Activated CD4-positive, CD25-positive, alpha-beta regulatory T cell treated with anti-CD3 and anti-CD28 coated beads, Interleukin-2, amount 50 U/mL, for 16 hours (primary cell): ENCODE measurements at regions not wholly inside any gene's neighbourhood (a gene's known extent, or its start where the extent isn't known, plus 50 kb on each side); places are given as distances from the start of the nearest gene placed in this dataset.
"Not testable (repeated sequence)": the region's sequence is repeated elsewhere in the genome, so short reads cannot be mapped to it uniquely, and the experiment has no call there.

Source experiments
- DNase-seq: peaks from one replicate; pipeline ENCODE4 v3.0.0-alpha.2; 2020; ENCODE audit warnings: low read depth, low spot score

DNA sequence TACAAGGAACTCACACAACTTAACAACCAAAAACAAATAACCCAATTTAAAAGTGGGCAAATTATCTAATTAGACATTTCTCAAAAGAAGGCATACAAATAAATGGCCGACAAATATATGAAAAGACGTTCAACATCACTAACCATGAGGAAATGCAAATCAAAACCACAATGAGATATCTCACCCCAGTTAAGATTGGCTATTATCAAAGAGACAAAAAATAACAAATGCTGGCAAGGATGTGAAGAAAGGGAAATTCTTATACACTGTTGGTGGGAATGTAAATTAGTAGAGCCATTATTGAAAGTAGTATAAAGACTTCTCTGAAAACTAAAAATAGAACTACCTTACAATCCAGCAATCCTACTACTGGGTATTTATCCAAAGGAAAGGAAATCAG, 96.7 kb upstream of the SIRPG start:
- no peak for DNase-seq

DNA sequence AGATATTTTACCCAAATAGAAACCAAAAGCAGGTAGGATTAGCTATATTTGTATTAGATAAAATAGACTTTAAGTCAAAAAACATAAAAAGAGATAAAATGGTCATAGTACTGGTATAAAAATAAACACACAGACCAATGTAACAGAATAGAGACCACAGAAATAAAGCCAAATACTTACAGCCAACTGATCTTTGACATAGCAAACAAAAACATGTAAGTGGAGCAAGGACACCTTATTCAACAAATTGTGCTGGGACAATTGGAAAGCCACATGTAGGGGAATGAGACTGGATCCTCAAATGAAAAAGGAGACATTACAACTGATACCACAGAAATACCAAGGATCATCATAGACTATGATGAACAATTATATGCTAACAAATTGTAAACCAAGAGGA, 94.5 kb upstream of the SIRPG start:
- DNase-seq: no peak

DNA sequence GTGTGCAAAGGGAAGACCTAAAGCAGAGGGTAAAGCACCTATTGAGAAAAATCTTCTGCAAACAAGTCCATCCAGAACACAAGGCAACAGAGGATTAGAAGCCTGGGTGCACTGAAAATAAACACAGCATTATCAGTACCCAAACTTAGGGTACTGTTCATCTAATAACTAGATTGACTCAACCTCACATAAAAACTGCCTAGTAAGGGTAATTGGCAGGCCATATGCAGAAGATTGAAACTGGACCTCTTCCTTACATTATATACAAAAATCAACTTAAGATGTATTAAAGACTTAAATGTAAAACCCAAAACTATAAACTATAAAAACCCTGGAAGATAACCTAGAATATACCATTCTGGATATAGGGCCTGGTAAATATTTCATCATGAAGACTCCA, 91.2 kb upstream of the SIRPG start:
- DNase-seq: no peak

DNA sequence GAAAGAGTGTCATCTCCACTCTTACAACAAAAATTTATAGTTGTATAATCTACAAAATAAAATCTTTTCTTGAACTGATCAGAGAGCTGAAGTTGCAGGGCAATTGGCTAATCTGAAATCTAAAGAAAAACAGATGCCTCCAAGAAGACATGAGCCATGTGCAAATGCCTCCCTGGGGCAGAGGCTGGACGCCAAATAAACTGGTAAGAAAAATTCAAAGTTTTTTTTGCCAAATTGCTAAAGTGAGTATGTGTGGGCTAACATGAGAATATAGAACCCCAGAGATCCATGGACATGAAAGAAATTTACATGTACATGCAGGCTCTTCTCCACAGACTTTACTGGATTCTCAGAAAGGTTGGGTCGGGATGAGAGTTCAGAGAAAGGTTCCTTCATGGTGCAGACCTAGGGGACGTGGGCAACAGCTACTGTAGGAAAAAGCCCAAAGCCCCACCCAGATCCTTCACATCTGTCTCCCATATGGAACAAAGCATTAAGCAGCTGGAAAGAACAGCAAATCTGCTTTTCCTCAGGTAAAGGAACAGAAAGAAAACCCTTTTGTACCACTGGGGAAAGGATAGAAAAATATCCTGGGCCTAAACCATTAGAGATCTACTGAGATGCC, 90.5 kb upstream of the SIRPG start:
- no peak for DNase-seq

DNA sequence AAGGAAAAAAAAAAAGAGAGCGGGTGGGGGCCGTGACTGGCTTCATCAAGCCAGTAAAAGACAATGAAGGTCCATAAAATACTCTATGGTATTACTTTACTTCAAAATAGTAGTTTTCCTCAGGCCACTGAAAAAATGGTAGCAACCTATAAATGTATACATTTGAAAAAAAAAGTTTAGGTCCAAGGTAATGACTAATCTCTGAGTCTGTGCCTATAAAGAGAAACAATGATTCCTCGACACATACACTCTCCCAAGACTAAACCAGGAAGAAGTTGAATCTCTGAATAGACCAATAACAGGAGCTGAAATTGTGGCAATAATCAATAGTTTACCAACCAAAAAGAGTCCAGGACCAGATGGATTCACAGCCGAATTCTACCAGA, 84.5 kb upstream of the SIRPG start:
- not testable (repeated sequence) for DNase-seq

DNA sequence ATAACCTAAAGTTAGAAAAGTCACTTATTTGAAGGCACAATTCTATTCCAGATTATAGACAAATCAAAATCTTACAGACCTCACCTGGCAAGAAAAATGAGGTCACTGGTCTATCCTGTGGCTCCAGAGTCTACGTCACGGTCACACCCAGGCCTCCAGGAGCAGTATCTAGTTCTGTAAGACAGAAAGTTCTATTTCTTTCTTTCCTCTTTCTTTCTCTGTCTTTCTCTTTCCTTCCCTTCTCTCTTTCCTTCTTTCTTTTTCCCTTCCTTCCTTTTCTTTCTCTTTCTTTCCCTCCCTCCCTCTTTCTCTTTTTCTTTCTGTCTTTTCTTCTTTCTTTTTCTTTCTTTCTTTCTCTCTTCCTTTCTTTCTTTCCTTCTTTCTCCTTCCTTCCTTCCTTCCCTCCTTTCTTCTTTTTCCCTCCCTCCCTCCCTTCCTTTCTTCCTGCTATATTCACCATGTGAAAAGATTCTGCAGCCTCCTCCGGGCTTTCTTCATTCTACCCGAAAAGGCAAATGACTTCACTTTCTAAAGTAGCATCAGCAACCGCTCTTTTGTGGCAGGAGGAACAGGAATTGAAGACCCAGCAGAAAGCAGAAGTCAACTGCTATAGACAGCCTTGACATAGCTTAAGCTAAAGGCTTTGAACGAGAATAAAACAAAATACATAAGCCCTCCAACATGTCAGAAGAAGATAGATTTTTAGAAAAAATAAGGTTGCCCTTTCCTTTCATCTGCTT, 83.9 kb upstream of the SIRPG start:
- no peak for DNase-seq

DNA sequence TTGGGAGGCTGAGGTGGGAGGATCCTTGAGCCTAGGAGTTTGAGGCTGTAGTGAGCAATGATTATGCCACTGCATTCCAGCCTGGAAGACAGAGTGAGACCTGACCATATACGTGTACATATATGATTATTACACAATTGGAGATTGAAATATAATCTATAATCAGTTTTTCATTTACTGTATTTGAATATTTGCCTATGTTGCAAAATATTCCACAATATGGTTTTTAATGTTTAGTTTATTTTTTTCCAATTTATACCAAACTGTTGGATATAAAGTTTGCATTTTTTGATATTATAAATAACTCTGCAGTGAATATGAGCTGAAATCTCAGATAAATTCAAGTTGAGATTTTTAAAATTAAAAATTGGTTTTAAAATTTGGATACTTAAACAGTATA, 79.6 kb upstream of the SIRPG start:
- DNase-seq: no peak

DNA sequence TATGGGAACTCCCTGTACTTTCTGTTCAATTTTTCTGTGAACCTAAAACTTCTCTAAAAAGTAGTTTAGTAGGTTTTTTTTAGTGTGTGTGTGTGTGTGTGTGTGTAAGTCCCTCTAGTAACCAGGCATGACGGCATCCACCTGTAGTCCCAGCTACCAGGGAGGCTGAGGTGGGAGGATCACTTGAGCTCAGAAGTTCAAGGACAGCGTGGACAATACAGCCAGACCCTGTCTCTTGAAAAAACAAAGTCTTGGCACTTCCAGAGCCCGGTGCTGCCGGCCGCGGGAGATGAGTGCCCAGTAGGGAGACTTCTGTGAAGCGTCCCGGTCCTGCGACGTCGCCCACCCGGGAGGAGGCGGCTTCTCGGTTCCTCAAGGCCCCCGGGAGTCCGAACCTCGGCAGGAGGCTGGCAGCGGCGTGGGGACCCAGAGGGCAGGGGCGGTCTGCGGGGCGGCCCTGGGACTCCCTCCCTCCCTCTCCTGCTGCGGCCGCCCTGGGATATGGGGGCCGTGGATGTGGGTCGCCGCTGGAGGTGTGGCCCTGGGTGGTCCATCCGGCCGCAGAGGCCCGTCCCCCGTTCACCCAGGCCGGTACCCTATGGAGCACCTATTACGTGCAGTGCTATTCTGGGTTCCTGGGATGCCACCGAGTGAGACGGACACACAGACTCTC, 78.0 kb upstream of the SIRPG start:
- DNase-seq: no peak

DNA sequence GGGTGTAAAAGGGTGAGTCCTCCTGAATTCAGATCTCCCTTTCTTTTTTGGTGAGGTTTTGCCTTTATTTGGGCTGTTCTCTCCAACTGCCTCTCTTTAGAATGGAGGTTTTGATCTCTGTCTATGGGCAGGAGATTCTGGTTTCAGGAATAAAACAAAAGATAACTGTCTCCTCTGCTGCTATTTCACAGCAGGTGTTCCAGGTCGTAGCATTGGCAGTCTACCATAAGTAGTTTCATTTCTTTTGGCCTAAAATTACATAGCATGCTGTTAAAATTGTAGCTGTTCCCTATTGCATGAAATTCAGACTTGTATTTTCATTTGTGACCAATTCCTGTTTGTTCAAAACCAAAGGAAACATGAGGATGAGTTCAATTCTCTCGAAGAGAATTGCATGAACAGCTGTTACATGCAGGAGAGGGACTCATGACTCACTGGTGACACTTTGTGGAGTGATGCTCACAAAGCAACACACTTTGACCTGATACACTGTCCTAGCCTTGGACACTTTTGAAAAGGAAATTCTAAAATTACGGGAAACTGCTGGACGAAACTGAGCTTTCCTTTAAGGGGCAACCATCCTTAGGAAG, 76.8 kb upstream of the SIRPG start:
- DNase-seq: no peak

DNA sequence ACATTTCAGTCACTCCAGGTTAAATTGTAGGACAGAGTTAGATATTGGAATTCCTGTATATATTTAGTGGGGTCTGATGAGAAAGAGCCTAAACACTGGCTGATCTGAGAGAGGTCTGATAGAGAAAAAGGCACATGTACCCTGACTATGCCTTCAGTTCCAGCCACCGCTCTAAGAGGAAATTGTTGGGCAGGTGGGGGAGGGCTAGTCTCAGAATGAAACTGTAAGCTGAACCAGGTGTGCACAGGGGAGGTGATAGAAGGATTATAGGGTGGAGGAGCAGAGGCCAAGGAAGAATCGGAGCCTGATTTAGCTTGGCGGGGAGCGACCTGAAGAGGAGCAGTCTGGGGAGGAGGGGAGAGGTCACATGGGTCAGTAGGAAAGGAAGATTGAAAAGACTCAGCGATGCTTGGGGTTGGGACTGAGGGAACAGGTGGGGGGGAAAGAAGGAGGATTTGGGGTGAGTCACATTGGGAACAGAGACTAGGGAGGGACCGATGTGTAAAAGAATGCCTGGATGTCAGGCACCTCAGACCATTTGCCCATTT, 74.3 kb upstream of the SIRPG start:
- DNase-seq: not testable (repeated sequence)

DNA sequence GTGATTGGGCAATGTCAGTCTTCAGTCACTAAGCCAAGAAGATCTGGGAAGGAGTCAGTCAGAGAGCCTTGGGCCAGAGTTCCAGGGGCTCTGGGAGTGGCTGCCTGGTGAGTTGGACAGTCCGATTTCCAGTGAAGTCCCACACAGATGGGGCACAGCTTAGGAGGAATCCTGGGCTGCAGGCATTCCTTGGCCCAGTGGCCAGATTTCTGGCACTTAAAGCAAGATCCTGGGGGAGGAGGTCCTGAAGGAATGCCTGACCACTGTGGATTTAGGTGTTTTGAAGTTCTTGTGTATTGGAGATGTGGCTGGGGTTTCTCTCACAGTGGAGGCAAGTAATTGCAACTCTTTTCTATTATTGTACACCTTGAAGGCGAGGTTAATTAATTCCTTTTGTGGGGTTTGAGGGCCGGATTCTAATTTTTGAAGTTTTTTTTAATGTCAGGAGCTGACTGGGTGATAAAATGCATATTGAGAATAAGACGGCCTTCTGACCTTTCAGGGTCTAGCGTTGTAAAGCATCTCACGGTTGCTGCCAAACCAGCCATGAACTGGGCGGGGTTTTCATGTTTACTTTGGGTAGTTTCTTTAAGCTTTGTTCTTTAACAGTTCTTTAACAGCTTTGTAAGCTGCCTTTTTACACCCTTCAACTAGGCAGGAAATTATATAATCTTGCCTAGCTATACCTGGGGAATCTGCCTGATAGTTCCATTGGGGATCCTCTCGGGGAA, 73.6 kb upstream of the SIRPG start:
- DNase-seq: not testable (repeated sequence)

DNA sequence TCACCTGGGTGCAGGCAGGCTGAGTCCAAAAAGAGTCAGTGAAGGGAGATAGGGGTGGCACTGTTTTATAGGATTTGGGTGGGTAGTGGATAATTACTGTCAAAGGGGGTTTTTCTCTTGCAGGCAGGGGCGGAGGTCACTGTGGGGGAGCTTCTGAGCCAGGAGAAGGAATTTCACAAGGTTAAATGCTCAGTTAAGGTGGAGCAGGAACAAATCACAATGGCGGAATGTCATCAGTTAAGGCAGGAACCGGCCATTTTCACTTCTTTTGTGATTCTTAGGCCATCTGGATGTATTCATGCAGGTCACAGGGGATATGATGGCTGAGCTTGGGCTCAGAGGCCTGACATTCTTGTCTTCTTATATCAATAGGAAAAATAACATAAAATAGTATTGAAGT, 69.7 kb upstream of the SIRPG start:
- DNase-seq: not testable (repeated sequence)

DNA sequence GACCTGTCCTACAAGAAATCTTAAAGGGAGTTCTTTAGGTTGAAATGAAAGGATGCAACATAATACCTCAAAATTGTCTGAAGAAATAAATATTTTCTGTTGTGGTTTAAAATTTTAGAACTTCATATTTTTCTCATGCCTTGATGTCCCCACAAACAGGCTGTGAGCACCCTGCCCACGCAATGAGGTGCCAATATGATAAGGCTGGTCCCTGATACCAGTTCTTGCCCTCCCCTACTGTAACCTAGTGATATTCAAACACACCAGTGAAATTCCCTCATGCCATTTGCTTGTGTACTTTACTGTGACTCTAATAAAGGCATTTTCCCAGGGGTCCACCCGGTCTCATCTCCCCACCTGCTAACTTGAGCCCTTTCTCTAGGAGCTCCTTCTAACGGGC, 67.3 kb upstream of the SIRPG start:
- no peak for DNase-seq

DNA sequence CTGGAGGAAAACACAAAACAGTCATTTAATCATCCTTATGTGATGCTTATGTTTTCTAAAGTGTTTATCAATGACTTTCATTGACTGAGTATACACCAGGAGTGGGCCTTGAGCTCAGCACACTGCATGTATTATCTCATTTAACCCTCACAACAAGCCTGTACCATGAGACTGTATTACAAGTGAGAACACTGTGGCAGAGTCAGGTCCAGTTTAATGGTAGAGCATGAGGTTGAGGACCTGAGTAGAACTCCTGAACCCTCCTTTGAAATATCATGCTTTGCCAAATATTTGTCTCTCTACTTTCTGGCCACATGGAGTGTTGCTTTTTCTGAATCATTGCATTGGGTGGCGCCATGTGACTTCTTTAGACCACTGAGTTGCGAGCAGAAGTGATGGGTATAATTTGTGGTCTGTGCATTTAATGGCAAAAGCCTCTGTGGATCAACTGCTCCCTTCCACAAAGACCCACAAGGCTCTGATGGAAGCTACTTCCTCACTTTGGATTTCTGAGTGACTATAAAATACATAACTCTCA, 65.0 kb upstream of the SIRPG start:
- no peak for DNase-seq

DNA sequence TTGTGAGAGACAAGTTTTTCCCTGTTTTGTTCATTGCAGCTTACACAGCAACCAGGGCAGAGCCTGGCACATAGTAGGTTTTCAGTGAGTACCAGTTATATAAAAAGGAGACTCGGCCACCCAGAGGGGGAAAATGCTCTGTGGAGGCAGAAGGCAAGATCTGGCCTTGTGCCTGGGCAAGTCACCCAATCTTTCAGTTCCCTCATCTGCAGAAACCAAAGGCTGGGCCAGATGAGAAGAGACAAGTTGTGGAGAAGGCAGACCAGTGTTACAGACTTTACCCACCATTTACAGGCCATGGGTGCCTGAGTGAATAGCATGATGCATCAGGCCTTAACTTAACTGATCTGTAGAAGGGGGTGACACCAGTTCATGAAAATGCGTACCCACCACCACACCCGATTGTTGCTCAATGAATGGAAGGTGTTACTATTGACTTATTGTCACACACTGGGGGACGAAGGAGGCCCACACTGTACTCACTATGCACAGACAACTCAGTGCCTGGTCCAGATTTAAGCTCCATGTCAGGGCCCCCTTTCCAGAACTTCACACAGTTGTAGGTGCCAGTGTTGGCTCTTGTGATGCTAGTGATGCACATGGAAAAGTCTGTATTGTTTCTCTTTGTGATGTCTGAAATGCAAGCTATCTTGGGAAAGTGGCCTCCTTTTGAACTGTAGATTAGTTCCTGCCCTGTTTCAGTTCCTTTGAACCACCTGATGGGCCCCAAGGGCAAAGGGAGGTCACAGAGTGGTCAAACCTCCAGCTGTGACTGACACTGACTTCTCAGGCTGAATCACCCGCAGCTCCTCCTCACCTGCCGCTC, 64.3 kb upstream of the SIRPG start:
- no peak for DNase-seq

DNA sequence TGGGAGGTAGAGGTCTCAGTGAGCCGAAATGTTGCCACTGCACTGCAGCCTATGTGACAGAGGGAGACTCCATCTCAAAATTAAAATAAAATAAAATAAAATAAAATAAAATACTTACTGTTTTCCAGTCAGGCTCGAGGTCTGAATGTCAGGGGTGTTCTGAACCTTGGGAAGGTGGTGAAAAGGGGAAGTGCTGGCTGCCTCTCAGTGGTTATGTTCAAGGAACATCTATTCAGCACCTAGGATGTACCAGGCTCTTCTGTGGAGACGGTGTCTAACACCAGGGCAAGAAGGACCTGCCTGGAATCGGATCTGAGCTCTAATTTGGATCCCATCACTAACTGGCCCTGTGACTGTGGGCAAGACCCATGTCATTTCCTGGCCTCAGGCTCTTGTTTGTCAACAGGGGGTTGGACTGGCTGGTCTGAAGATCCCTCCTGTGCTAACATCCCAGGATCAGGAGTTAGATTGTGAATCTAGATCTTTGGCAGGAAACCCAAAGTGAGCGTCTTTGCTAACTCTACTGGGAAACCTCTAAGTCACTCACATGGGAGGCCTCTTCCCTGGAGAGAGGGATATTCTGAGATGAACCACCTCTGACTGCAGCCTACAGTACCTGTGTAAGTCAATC, 63.4 kb upstream of the SIRPG start:
- DNase-seq: no peak

DNA sequence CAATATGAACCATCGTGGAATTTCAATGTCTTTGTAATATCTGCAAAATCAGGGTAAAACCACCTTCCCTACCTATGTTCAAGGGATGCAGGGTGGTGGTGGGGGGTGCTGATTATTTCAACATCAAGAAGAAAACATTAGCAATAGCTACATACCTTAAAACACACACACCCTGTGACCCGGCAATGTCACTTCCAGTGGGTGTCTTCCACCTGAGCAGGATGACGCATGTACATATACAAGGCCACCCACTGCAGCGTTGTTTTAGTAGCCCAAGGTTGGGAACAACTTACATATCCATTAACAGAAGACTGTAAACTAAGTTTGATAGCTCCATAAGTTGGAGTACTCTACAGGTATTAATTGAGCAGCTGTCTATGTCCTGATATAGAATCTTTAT, 62.6 kb upstream of the SIRPG start:
- DNase-seq: no peak

DNA sequence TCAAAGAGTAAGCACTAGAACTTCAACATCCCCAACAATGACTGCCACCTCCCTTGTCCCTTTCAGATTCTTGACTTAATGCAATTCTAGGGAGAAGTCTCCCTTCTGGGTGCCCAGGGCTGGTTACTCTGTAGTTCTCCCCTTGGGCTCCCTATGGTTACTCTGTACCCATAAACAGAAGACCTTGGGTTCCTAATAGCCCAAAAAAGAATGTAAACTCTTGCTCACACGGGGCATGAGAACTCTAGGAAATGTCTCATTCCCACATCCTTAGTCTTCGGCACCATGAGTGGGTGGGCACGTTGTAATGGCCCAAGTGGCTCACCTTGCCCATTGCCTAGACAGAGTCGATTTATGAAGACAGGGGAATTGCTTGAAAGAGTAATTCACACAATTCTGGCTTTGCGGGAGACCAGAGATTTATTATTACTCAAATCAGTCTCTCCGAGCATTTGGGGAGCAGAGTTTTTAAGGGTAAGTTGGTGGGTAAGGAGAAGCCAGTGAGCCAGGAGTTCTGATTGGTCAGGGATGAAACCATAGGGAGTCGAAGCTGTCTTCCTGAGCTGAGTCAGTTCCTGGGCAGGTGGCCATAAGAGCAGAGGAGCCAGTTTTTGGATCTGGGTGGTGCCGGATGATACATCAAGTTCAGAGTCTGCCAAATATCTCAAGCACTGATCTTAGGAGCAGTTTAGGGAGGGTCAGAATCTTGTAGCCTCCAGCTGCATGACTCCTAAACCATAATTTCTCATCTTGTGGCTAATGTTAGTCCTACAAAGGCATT, 61.2 kb upstream of the SIRPG start:
- DNase-seq: no peak
